B cell (primary cell): ENCODE measurements at regions not wholly inside any gene's neighbourhood (a gene's known extent, or its start where the extent isn't known, plus 50 kb on each side); places are given as distances from the start of the nearest gene placed in this dataset.
A peak's percentile ranks its signal among the peaks of the same experiment; 100 is the strongest.

Source experiments
- ATAC-seq: fragments of 200-7000 bp; cut with Tn5 transposase; one replicate; pipeline ENCODE4 v1.10.0; 2021; ENCODE audit warnings: low read depth, mild to moderate bottlenecking, moderate number of reproducible peaks, moderate library complexity
- CTCF ChIA-PET: fragments of 350-600 bp; sonication (Branson Sonifier 250); formaldehyde crosslinking; loops from one replicate; lab custom pipeline; 2021; ENCODE audit warnings: antibody characterized with exemption, inconsistent platforms; lab: Charles Lee
- POLR2A ChIA-PET: fragments of 350-600 bp; sonication (Branson Sonifier 250); formaldehyde crosslinking; loops from one replicate; lab custom pipeline; 2021; ENCODE audit warnings: antibody characterized with exemption; lab: Charles Lee
- DNase-seq: peaks from one replicate; pipeline ENCODE4 v3.0.0; 2013
- H2AFZ ChIP-seq: 2 replicates; pipeline ENCODE4 v1.6.1; 2012; ENCODE audit warnings: mild to moderate bottlenecking, low read depth, low read length; ENCODE audit not compliant: insufficient read depth, poor library complexity, severe bottlenecking
- H3K27ac ChIP-seq, 2 donors: 1 replicate in 1 of 2; 2 replicates in 1 of 2; pipeline ENCODE4 v1.5.1; 2012 to 2013; ENCODE audit warnings: low read length in 2 of 2, mild to moderate bottlenecking in 2 of 2, moderate library complexity in 1 of 2
- H3K27me3 ChIP-seq, 4 experiments: fragments of 200-600 bp in 1 of 4; sonication (generic) in 1 of 4; replicated peaks in 1 of 4; 1 replicate in 2 of 4; 2 replicates in 2 of 4; pipeline versions ENCODE4 v1.6.1 to v1.7.0; 2013 to 2016; ENCODE audit warnings: low read length in 3 of 4, mild to moderate bottlenecking in 2 of 4, mixed read lengths in 1 of 4, moderate library complexity in 1 of 4; ENCODE audit not compliant: insufficient read depth in 4 of 4, control insufficient read depth in 3 of 4; ENCODE audit errors: control extremely low read depth in 1 of 4
- H3K36me3 ChIP-seq, 2 experiments: replicated peaks in 1 of 2; 1 replicate in 1 of 2; 2 replicates in 1 of 2; pipeline versions ENCODE4 v1.6.1 to v1.7.1; 2013; ENCODE audit warnings: low read length in 1 of 2; ENCODE audit not compliant: insufficient read depth in 2 of 2, control insufficient read depth in 1 of 2; ENCODE audit errors: control extremely low read depth in 1 of 2, extremely low read depth in 1 of 2
- H3K4me1 ChIP-seq, 2 donors: fragments of 200-600 bp in 1 of 2; sonication (generic) in 1 of 2; 1 replicate in 1 of 2; 2 replicates in 1 of 2; pipeline versions ENCODE4 v1.5.1 to v1.6.1; 2013 to 2017; ENCODE audit warnings: low read length in 2 of 2; ENCODE audit not compliant: control insufficient read depth in 2 of 2, insufficient read depth in 2 of 2
- H3K4me2 ChIP-seq: replicated peaks from 2 replicates; pipeline ENCODE3; 2012; ENCODE audit warnings: mild to moderate bottlenecking, low read depth, low read length; ENCODE audit not compliant: poor library complexity, severe bottlenecking
- H3K4me3 ChIP-seq, 5 experiments: fragments of 200-600 bp in 1 of 5; sonication (generic) in 1 of 5; 1 replicate in 3 of 5; 2 replicates in 2 of 5; pipeline versions ENCODE4 v1.5.1 to v1.7.0; 2011 to 2016; ENCODE audit warnings: low read length in 4 of 5, mild to moderate bottlenecking in 4 of 5, low read depth in 2 of 5, control low read depth in 1 of 5, moderate library complexity in 1 of 5; ENCODE audit not compliant: insufficient read depth in 1 of 5; ENCODE audit errors: control extremely low read depth in 1 of 5, extremely low read depth in 1 of 5
- H3K79me2 ChIP-seq: fragments of 200-600 bp; sonication (generic); one replicate; pipeline ENCODE4 v1.6.0; 2016; ENCODE audit warnings: low read length; ENCODE audit not compliant: control insufficient read depth, insufficient read depth
- H3K9ac ChIP-seq: fragments of 200-600 bp; sonication (generic); 2 replicates; pipeline ENCODE4 v1.6.1; 2017; ENCODE audit warnings: mild to moderate bottlenecking, low read length, moderate library complexity
- H3K9me3 ChIP-seq, 3 donors: one replicate each; pipeline versions ENCODE4 v1.6.1 to v1.7.1; 2013; ENCODE audit warnings: low read length in 2 of 3; ENCODE audit not compliant: control insufficient read depth in 2 of 3, insufficient read depth in 1 of 3; ENCODE audit errors: control extremely low read depth in 1 of 3
- H4K20me1 ChIP-seq: 2 replicates; pipeline ENCODE4 v1.6.0; 2012; ENCODE audit warnings: mild to moderate bottlenecking, low read length; ENCODE audit not compliant: insufficient read depth, control insufficient read depth, poor library complexity, severe bottlenecking
- H3K27ac Mint-ChIP-seq: one replicate; pipeline ENCODE4 v1.8.0; 2021; ENCODE audit warnings: mixed read lengths
- H3K27me3 Mint-ChIP-seq: one replicate; pipeline ENCODE4 v1.8.0; 2021; ENCODE audit warnings: mixed read lengths
- H3K4me1 Mint-ChIP-seq: one replicate; pipeline ENCODE4 v1.8.0; 2021; ENCODE audit warnings: mixed read lengths
- H3K4me3 Mint-ChIP-seq: one replicate; pipeline ENCODE4 v1.8.0; 2021; ENCODE audit warnings: mixed read lengths
- H3K9me3 Mint-ChIP-seq: one replicate; pipeline ENCODE4 v1.8.0; 2022; ENCODE audit warnings: mixed read lengths; ENCODE audit not compliant: insufficient read depth
- CTCF ChIP-seq: fragments of 200-600 bp; IDR thresholded peaks from one replicate; pipeline ENCODE4 v1.8.0; 2022; ENCODE audit warnings: antibody characterized with exemption, mild to moderate bottlenecking
- EZH2 ChIP-seq: IDR thresholded peaks from 2 replicates; pipeline ENCODE4 v1.6.1; 2012; ENCODE audit warnings: borderline replicate concordance, low read depth, mild to moderate bottlenecking, moderate library complexity, low read length; ENCODE audit not compliant: insufficient read depth, poor library complexity, severe bottlenecking
- WGBS: methylation state at CpG from one replicate; pipeline ENCODE4 v1.1.5; 2013; ENCODE audit warnings: missing lambda C conversion rate; ENCODE audit not compliant: insufficient coverage; 5-methylcytosine and 5-hydroxymethylcytosine counted together
- intact Hi-C: fragments of 100-400 bp; cut with micrococcal nuclease; formaldehyde crosslinking; loops from one replicate; pipeline ENCODE4 v1.10.0; 2022

GRCh38 chr6:30828027-30828962 is 56.0 kb upstream of the DDR1 start:
- DNase-seq (peak; percentile 77), ATAC-seq (peak; percentile 92)
- no peak overlapping the region for H3K4me2 ChIP-seq
- WGBS: 43% methylated on average over 9 of the region's 12 CpGs
- H3K79me2 ChIP-seq: no peaks in the 10 kb centered on the region
- no peak overlapping the region for H3K27ac Mint-ChIP-seq
- H3K9ac ChIP-seq: no peak overlapping the region
- H3K27me3 ChIP-seq: no peaks in the 10 kb centered on the region
- no peaks in the 10 kb centered on the region for H3K36me3 ChIP-seq
- intact Hi-C loops: loop anchor here (1.0 kb wide), 5 partner anchors 49 to 259 kb away; partner anchors contain the start of gene VARS2
- no peaks in the 10 kb centered on the region for H4K20me1 ChIP-seq
- H3K9me3 ChIP-seq: peaks cover 0 to 3% (median 0%) of the 10 kb centered on the region in 3 donors
- H3K27ac ChIP-seq: no peak overlapping the region
- ChIA-PET POLR2A (no interaction called here), CTCF (interaction anchor here (0.6 to 14.3 kb wide), 30 partner anchors 8 to 286 kb away, joined by 3 to 237 read pairs (median 6); partner anchors contain the start of genes GTF2H4 and VARS2)
- H3K4me1 Mint-ChIP-seq: peaks cover 24% of the 10 kb centered on the region
- TF ChIP-seq CTCF (peak; percentile 89), EZH2 (no peak)
- peaks cover 12% of the 10 kb centered on the region for H3K27me3 Mint-ChIP-seq
- no peak overlapping the region for H3K4me3 ChIP-seq
- no peak overlapping the region for H2AFZ ChIP-seq
- H3K4me1 ChIP-seq: peaks cover 7 to 23% of the 10 kb centered on the region in 2 donors
- no peaks in the 10 kb centered on the region for H3K9me3 Mint-ChIP-seq
- no peak overlapping the region for H3K4me3 Mint-ChIP-seq

GRCh38 chr6:30826961-30827342 is 57.4 kb upstream of the DDR1 start:
- TF ChIP-seq CTCF (no peak), EZH2 (no peak)
- Mint-ChIP-seq H3K27ac (no peak overlapping the region), H3K9me3 (no peaks in the 10 kb centered on the region), H3K4me1 (peaks cover 28% of the 10 kb centered on the region), H3K4me3 (no peak overlapping the region), H3K27me3 (peaks cover 6% of the 10 kb centered on the region)
- no peaks in the 10 kb centered on the region for H4K20me1 ChIP-seq
- H3K36me3 ChIP-seq: no peaks in the 10 kb centered on the region
- H3K4me3 ChIP-seq: no peak overlapping the region
- ATAC-seq (no peak), DNase-seq (no peak)
- CTCF ChIA-PET: interaction anchor here (0.7 to 14.3 kb wide), 13 partner anchors 8 to 483 kb away, joined by 3 to 237 read pairs (median 14); partner anchors contain the start of gene VARS2
- no peaks in the 10 kb centered on the region for H3K79me2 ChIP-seq
- H3K4me2 ChIP-seq: no peak overlapping the region
- H3K27me3 ChIP-seq: no peaks in the 10 kb centered on the region
- H3K9me3 ChIP-seq: peaks cover 0 to 3% (median 0%) of the 10 kb centered on the region in 3 donors
- POLR2A ChIA-PET: interaction anchor here (0.7 kb wide), 1 partner anchor 244 kb away, joined by 11 read pairs; no protein-coding TSS in a partner anchor
- peaks cover 7 to 23% of the 10 kb centered on the region in 2 donors for H3K4me1 ChIP-seq
- H3K27ac ChIP-seq: no peak overlapping the region
- no peak overlapping the region for H3K9ac ChIP-seq
- 76% methylated on average over 2 of the region's 4 CpGs for WGBS
- no peak overlapping the region for H2AFZ ChIP-seq
- intact Hi-C loops: no loop called here
